AG10803 (cell line): ENCODE measurements at regions not wholly inside any gene's neighbourhood (a gene's known extent, or its start where the extent isn't known, plus 50 kb on each side); places are given as distances from the start of the nearest gene placed in this dataset.

Source experiments
- DNase-seq: peaks from one replicate; pipeline ENCODE4 v3.0.0; 2010; ENCODE audit warnings: low read depth
- H3K4me3 ChIP-seq: 2 replicates; pipeline ENCODE4 v1.5.1; 2011; ENCODE audit warnings: mild to moderate bottlenecking, low read length, control low read depth
- CTCF ChIP-seq: conservative IDR thresholded peaks from 2 replicates; pipeline ENCODE4 v1.5.1; 2011; ENCODE audit warnings: mild to moderate bottlenecking, low read length, control low read depth, inconsistent platforms

- no peak for TF ChIP-seq CTCF
- H3K4me3 ChIP-seq, result no peak overlapping the region
- no peak for DNase-seq
Observed at GRCh38 chr5:87900419-87900818, 368.2 kb downstream of the TMEM161B start.

GRCh38 chr5:87899721-87900131, 368.9 kb downstream of the TMEM161B start:
- no peak overlapping the region for H3K4me3 ChIP-seq
- DNase-seq, result no peak
- no peak for TF ChIP-seq CTCF

GRCh38 chr5:87899208-87899661, 369.4 kb downstream of the TMEM161B start:
- no peak overlapping the region for H3K4me3 ChIP-seq
- DNase-seq, result no peak
- TF ChIP-seq CTCF, result no peak

GRCh38 chr5:87898574-87898973, 370.1 kb downstream of the TMEM161B start:
- no peak for DNase-seq
- no peak for TF ChIP-seq CTCF

GRCh38 chr5:87888139-87888538, 380.5 kb downstream of the TMEM161B start:
- TF ChIP-seq CTCF, result no peak
- no peak for DNase-seq
- no peak overlapping the region for H3K4me3 ChIP-seq

More at GRCh38 chr5:87898574-87898973, 370.1 kb downstream of the TMEM161B start:
- H3K4me3 ChIP-seq, result no peak overlapping the region

- DNase-seq, result no peak
- TF ChIP-seq CTCF, result no peak
Observed at GRCh38 chr5:87887247-87887646, 381.4 kb downstream of the TMEM161B start.

GRCh38 chr5:87886164-87886563, 382.5 kb downstream of the TMEM161B start:
- H3K4me3 ChIP-seq, result no peak overlapping the region
- no peak for DNase-seq
- no peak for TF ChIP-seq CTCF

More at GRCh38 chr5:87887247-87887646, 381.4 kb downstream of the TMEM161B start:
- no peak overlapping the region for H3K4me3 ChIP-seq
